ENCODE measurements at regions not wholly inside any gene's neighbourhood (a gene's known extent, or its start where the extent isn't known, plus 50 kb on each side); places are given as distances from the start of the nearest gene placed in this dataset.

DNA sequence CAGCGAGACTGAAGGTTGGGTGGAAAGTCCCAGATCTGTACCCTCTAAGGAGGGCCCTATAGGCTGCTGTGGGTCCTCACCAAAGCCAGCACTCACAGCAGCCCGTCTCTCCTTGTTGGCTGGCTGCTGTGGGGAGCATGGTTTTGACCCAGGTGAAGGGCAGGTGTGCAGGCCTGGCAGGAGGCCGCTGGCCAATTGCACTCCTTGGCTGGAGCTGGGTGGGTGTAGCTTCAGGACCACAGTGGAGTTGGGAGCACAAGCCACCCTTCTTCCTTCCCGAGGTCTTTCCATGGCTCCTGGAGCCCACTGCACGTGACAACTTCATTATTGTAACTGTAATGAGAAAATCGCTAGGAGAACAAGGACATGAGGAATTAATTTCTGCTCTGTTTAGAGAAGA lies 287.7 kb upstream of the FOXQ1 start:
- DNase-seq = no peak

DNA sequence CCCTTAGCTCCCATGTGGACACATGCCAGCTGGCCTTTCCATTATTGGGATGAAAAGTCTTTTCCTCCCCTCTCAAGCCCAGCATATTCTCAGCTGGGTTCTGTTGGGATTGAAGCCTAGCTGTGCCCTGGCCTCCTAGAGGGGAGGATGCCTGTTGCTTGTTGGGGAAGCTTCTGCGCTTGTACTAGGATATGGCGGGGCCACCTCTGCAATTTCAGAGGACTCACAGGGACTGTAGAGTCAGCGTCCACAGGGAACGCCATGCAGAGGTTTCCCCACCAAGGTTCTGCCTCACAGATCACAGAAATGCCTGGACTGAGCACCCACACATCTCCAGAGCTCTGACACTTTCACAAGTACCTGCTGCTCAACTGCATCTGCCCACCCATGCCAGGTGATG lies 288.7 kb upstream of the FOXQ1 start:
- no peak for DNase-seq

DNA sequence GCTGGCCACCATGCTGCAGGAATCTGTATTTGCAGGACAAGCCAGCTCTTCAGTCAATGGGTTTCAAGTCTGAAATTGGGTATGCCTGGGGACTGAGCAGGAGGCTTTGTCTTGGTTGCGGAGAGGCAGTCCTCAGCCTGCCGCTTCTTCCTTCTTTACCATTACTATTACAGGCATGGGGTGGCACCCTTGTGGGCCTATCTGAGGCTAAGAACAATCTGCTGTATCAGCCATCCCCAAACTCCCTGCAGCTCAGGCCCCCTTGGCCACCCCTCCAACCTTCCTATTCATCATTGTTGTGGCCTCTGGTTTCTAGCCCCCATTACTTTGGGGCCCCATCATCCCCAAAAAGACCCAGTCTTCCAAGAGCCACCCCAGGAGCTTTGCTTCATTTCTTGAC lies 289.2 kb upstream of the FOXQ1 start:
- DNase-seq = no peak

DNA sequence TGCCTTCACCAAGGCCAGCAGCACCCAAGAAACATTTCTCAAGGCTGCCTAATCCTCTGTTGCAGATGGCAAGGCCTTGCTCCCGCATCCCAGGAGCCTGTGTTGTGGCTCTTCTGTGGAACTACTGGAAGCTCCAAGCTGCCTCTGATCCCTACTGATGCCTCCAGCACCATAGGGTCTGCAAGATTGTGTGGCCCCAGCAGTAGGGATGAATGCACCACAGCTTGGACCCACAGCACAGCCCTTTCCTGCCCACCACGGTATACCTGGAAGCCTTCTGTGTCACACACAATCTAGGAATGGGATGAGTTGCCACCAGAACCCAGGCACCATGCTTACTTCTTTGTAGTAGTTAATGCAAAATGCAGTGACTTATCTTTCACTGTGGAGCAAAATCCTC lies 291.1 kb upstream of the FOXQ1 start:
- DNase-seq = no peak

DNA sequence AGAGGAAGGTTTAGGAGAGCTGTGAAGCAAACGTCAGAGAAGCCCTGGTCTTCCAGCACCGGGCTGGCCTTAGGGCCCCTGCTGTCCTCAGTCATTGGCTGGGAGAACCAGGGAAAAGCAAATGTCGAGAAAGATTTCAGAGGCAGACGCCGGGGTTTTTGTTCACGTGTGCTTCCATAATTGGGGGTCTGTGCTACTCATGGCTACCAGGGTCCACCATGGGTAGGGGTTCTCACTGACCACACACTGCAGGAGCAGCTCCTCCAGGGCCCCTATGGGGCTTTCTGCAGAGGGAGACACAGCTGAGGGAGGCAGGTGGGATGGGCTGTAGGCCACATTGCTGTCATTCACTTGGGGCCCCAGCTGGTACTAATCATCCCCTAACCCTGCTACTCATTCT lies 291.8 kb upstream of the FOXQ1 start:
- no peak for DNase-seq

DNA sequence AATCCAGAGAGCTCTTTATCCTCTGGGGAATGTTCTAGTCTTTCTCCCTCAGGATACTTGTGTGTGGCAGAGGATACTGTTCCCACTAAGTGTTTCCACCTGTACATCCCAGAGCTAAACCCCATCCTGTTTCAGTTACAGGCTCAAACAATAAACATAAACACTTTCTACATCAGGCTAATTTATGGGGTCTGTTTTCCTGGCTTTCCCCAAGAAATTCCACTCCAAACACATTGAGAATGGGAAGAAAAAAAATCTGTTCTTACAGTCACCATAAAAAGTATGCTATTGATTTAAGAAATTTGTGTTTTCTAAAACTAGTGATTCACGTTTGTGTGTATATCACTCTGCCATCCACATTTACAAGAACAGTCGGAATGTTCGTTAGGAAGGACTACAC lies 293.9 kb upstream of the FOXQ1 start:
- DNase-seq = no peak

DNA sequence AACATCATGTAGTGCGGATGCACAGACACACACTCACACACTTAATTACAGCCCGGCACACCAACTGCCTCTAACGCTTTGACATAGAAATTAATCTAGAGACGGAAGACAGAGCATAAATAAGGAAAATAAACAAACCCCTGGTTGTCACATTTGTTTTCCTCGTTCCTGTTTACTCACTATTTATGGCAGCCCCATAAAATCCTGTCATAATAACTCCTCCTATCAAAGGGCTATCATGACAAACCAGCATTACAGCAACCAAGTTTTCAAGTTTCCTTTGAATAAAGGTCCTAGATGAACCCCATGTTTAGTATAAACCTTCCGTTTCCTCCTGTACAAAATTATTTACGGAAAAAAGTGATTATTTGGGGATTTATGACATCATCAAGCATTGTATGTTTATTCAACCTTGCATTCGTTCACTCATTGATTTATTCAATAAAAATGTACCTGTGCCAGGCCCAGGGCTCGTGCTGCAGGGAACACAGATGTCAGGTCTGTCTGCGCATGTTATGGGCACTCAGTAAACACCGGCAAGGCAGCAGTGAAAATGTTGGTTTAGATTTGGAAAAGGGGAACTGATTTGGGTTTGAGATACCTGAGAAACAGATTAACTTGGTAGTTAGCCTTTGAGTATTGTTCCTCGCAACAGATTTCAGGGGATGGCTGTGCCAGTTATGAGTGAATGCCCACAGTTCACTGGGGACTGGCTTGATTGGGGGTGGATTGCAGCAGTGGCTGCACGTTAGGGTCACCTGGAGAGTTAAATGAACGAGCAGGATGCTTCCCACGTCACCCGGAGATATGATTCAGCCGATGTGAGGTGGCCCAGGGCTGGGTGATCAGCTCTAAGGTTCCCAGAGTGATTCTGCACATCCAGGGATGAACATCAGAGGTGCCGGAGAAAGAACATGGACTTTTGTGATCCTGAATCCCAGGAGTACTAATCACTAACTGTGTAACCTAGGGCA lies 295.3 kb upstream of the FOXQ1 start:
- no peak for DNase-seq

DNA sequence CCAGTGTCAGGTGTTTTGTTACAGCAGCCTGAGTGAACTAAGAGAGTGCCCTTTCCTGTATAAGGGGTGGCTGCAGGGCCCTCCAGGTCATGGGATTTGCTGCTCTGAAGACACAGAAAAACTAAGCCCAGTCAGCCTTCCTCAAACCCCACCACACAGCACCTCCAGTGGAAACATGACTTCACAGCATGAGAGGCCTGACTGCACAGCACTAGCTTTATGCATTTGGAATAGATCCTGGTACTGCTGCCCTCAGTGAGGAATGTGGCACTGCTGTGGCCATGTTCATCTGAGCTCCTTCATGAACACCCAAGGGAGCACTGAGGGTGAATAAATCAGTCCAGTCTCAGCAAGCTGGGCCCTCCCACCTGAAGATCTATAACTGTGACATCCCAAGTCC lies 296.1 kb upstream of the FOXQ1 start:
- DNase-seq = no peak

DNA sequence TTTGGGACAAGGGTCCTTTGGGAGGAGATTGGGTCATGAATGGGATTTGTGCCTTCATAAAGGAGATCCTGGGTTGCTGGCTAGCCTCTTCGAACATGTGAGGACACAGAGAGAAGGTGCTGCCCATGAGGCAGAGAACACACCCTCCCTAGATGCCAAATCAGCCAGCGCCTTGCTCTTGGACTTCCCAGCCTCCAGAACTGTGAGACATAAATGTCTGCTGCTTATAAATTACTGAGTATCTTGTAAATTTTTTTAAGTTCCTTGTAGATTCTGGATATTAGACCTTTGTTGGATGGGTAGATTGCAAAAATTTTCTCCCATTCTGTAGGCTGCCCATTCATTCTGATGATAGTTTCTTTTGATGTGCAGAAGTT lies 297.5 kb upstream of the FOXQ1 start:
- DNase-seq = no peak

DNA sequence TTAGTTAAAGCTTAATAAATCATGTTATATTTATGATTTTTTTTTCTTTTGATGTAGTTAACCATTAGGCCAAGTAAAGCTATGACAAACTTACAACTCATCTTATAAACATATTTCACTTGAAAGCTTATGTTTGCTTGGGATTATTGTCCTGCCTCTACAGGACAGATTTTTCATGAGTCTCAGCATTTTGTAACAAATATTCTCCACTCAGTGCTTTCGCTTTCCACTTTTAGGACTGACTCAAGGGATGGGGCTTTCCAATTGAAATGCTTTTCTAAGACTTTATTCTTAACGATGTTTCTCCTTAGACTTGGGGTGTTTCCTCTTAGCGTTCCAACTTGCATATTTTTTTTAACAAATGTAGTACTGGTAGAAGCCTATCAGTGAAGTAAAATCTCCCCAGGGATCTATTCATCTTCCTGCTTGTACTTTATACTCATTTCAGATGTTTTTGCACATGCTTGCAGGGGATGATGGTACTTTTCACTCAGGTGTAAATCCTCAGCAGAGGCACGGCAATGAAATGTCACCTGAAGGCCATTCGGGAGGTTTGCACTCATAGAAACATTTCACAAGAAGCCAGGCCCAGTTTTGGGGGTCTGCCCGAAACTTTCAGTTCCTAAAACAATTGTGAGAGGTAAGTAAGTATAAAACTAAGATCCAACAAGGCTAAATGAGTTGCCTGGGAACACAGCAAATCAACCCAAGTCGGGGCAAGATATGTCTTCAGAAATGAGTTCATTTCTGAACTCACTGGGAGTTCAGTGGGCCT lies 298.1 kb upstream of the FOXQ1 start:
- no peak for DNase-seq

DNA sequence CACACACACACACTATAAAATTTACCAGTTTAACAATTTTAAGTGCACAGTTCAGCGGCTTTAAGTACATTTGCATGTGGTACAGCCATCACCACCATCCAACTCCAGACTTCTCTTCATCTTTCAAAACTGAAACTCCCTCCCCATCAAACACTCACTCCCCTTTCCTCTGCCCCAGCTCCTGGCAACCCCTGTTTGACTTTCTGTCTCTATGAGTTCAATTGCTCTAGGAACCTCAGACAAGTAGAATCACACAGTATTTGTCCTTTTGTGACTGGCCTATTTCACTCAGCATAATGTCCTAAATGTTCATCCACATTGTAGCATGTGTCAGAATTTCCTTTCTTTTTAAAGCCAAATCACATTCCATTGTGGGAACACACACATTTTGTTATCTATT lies 302.8 kb upstream of the FOXQ1 start:
- DNase-seq = no peak

DNA sequence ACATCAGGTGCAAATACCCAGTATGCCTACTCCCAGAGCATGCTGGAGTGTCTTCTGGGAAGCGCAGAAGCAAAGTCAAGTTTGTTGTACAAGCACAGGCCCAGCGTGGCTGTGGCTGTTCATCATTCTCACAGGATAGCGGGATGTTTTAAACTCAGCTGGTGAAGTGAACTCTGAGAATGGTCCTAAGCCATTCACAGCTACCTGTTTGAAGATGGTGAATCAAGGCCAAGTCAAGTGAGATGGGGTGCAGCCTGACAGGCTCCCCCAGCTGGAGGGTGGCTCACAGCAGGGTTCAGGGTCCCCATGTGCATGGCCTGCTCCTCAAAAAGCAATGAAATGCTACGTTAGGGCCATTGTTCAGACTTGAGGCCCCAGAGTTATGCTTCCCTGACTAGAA lies 304.7 kb upstream of the FOXQ1 start:
- no peak for DNase-seq

DNA sequence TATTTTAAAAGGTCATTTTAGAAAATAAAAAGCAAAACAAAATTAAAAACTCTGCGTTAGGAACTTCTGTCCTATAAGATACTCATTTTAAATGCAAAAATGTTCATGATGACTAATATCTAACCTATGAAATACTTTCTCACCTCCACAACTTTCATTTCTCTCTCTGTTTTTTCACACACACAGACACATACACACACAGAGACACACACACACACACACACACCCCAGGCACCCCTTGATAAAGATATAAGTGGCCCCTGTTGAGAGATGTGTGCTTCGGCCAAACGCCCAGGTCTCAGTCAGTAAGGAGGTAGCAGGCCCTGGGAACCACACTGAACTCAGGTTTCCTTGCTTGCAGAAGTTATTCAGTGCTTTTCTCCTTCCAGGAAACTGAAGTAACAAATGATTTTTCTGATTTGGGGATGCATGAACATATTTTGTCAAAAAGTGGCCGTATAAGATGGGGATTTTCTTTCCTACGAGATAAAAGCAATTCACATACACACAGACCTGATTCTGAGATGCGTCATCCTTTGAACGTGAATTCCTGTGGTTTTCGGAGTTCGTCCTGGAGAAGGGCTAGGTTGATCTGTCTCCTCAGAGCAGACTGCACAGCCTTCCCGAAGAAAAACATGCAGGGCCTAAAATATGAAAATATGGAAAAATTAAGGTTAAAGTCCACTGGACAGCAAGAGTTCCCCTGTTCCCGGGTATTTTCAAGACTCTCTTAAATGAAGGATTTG lies 306.8 kb upstream of the FOXQ1 start:
- no peak for DNase-seq

DNA sequence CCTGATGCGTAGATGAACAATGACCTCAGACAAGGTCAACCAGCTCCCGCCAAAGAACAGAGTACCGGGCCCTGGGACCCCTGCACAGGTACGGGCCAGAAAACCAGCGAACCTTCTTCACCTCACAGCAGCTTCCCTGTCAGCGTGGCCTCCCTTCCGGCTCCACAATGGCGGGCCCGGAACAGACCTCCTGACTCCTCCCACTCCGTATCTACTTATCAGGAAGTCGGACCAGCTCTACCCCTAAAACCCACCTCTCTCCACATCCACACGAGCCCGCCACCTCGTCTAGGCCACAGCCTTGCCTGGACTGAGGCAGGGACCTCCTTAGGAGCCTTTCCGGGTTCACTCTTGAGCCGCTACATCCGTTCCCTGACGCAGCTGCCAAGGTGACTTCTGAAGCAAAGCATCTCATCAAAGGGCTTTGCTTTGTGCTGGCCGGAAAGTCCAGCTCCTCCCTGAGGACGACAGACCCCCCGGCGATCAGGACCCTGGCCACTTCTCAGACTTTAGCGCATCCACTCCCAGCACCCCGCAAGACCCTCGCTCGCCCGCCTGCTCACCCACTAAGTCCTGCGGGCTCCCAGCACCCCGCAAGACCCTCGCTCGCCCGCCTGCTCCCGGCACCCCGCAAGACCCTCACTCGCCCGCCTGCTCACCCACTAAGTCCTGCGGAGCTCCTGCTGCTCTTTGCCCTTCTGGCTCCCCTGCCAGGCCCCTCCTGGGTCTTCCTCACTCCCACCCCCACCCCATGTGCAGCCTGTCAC lies 308.3 kb upstream of the FOXQ1 start:
- DNase-seq = no peak

DNA sequence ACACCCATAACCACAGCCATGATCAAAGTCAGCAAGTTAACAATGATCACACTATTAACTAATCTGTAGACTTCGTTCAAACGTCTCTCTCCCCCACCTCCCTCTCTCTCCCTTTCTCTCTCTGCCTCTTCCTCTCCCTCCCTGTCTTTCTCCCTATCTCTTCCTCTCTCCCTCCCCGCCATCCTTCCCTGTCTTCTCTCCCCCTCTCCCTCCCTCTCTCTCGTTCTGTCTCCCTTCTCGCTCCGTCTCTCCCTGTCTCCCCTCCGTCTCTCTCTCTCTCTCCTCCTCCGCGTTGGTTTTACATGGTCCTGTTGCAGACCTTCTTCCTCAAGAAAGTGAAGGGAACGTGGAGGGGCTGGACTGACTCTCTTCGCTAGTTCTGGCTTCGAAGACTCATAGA lies 308.9 kb upstream of the FOXQ1 start:
- no peak for DNase-seq

DNA sequence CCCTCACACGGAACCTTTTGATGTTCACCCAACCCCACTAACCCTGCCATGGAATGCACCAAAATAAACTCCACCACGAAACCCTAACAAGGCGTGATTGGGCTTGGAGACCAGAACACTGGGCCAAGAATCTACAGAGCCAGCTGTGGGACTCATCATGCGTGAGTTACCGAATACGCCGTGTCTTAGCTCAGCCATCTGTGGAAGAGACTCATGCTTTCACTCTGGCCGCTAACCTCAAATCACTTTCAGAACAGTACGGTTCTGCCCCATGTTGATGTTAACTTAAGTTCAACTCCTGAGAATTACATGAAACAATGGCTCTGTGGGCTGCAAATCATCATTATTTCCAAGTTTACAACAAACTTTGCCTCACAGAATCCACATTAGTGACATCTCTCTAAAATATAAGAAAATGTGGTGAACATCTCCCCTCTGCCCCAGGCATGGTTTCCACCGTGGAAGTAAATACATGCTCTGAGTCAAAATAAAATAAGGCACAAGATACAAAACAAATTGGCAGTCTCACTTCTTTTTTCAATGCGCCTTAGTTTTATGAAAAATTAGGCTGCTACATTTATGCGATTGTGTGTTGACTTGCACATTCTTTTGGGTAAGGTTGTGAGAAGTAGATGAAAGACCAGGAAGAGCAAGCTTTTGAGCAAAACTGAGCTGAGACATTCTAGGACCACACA lies 308.9 kb upstream of the EXOC2 start:
- no peak for DNase-seq

DNA sequence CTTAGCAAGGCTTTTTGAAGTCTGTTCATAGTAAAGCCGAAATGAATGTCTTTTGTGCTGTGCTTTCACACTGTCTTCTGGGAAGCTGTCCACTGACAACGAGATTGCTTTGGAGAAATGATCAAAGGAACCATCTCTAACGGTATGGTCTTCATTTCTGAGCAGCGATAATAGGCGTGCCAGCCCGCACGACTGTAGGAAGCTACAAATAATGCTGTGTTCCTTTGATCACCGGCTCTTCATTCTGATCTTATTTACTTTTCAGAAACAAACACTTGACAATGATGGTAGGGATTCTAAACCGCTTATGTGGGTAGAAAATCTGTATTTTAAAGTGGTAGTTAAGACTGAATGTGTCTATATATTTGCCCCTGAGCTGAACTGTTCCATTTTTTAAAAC lies 306.6 kb upstream of the EXOC2 start:
- DNase-seq = no peak

DNA sequence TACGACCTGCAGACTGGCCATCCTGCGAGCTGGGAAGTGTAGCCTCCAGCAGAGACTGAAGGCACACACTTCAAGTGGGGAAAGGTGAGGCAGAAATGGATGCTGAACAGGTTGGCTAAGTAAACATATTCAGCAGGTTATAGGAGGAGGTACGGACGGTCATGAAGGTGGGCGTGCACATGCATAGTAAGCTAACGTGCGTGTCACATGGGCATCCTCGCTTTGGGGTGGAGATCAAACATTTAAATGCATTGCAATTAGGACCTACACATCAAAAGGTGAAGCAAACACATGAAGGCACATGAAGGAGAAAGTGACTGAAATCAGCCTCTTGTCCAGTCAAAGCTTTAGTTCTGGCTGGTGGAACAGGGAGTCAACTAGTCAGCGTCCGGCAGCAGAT lies 305.6 kb upstream of the EXOC2 start:
- DNase-seq = no peak

DNA sequence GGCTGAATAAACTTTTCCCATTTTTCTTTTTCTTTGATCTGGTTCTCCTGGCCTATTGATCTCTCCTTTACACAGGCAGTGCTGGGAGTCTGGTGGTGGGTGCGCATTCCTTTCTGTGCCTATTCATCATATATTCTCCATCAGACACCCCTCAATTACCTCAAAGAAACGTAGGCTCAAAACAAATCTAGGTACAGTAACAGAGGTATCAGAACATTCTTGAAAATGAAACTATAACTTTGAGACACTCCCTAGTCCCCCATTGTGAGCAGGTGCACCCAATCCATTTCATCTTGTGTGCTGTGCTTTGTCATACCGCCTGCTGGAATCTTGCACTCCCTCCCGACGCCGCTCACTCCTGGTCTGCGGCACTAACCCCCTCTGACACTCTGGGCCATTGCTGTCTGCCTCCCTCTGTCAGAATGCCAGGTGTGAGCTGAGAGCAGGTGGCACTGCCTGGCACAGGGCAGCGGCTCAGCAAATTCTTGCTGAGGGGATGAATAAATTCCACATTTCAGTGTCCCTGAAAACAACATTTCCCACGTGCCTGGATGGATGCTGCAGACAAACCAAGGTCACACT lies 303.4 kb upstream of the EXOC2 start:
- DNase-seq = peak; percentile 24 to 62

DNA sequence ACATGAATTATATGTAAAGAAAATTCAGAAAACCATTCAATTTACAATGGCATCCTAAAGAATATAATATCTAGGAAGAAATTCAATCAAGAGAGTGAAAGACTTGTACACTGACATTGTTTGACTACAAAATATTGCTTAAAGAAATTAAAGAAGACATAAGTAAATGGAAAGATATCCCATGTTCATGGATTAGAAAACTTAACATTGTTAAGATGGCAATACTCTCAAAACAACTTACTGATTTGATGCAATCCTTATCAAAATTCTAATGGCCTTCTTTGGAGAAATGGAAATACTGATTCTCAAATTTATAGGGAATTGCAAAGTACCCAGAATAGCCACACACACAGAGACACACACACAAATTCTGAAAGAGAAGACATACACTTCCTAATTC lies 298.3 kb upstream of the EXOC2 start:
- no peak for DNase-seq

DNA sequence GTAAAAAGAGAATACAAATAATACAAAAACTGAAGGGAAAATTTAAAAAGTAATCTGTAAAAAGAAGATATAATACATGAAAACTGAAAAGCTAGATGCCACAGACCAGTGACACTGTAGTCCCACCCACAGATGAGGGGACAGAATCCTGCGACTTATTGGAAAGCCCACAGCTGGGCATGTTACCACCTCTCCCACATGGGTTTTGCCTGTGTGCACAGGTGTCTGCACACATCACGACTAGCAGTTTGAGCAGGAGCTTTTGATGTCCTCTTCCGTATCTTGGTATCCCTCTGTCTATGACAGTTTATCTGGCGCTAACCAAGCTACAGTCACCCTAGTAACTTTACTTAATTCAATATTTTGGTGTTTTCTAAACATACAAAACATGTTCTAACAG lies 291.1 kb upstream of the EXOC2 start:
- no peak for DNase-seq

Data from cerebellar nuclear complex (tissue), 1 donor.